ENCODE measurements at regions not wholly inside any gene's neighbourhood (a gene's known extent, or its start where the extent isn't known, plus 50 kb on each side); places are given as distances from the start of the nearest gene placed in this dataset.

GRCh38 chr2:134189009-134189720, 64.7 kb upstream of the MGAT5 start:
- TF ChIP-seq CTCF (conservative IDR thresholded peaks at IDR 0.05; ENCODE audit: low read depth, low read length) = no peak
- no peak for DNase-seq (ENCODE audit: low read depth)
- H3K4me3 ChIP-seq (ENCODE audit: low read length) = no peak overlapping the region

GRCh38 chr2:134190062-134190806, 63.6 kb upstream of the MGAT5 start:
- no peak for DNase-seq (ENCODE audit: low read depth)
- no peak for TF ChIP-seq CTCF (conservative IDR thresholded peaks at IDR 0.05; ENCODE audit: low read depth, low read length)
- H3K4me3 ChIP-seq (ENCODE audit: low read length) = no peak overlapping the region

GRCh38 chr2:134190807-134191203, 63.1 kb upstream of the MGAT5 start:
- no peak overlapping the region for H3K4me3 ChIP-seq (ENCODE audit: low read length)
- DNase-seq (ENCODE audit: low read depth) = no peak
- TF ChIP-seq CTCF (conservative IDR thresholded peaks at IDR 0.05; ENCODE audit: low read depth, low read length) = no peak

- H3K4me3 ChIP-seq (ENCODE audit: low read length) = no peak overlapping the region
- no peak for DNase-seq (ENCODE audit: low read depth)
- no peak for TF ChIP-seq CTCF (conservative IDR thresholded peaks at IDR 0.05; ENCODE audit: low read depth, low read length)
Observed at GRCh38 chr2:134191835-134192234, 62.0 kb upstream of the MGAT5 start.

- no peak for TF ChIP-seq CTCF (conservative IDR thresholded peaks at IDR 0.05; ENCODE audit: low read depth, low read length)
Observed at GRCh38 chr2:134193006-134193405, 60.9 kb upstream of the MGAT5 start.

DNA sequence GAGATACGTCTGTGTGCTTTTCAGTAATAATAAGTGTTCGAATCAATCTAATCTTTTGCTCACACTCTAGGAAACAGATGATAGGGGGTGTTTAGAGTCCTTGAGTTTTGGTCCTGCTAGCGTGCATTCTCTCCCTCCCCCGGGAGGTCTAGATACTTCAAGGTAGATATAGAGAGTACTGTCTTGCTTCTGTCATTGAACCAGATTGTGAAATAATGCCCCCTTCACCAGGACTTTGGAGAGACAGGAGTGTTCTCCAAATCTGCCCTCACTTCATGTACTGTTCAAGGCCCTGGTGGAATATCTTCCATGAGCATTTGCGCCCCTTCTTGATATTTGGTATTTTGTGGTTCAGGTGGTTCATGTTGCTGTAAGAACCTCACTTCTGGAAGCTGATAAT, 59.4 kb upstream of the MGAT5 start:
- no peak for DNase-seq (ENCODE audit: low read depth)
- TF ChIP-seq CTCF (conservative IDR thresholded peaks at IDR 0.05; ENCODE audit: low read depth, low read length) = no peak
- H3K4me3 ChIP-seq (ENCODE audit: low read length) = no peak overlapping the region

More at GRCh38 chr2:134193006-134193405, 60.9 kb upstream of the MGAT5 start:
- no peak overlapping the region for H3K4me3 ChIP-seq (ENCODE audit: low read length)
- no peak for DNase-seq (ENCODE audit: low read depth)

DNA sequence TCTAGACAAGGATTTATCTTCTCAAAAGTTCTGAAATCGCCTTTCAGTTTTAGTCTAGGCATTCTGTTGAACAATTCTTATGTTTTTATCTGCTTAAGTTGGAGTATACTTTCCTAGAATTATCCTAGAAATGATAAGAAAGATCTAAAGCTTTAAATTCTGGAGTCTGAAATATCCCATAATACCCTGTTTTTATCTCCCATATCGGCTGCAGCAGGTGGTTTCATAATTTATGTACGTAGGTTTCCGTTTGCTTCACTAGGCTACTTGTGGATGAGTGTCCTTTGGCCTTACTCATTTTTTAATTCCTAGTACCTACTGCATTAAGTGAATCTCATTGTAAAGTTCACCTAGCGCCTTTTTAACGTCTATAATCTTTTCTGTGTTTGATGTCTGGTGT, 58.5 kb upstream of the MGAT5 start:
- no peak for DNase-seq (ENCODE audit: low read depth)
- no peak for TF ChIP-seq CTCF (conservative IDR thresholded peaks at IDR 0.05; ENCODE audit: low read depth, low read length)
- H3K4me3 ChIP-seq (ENCODE audit: low read length) = no peak overlapping the region
